Thymus (tissue), 11 donors: ENCODE measurements at regions not wholly inside any gene's neighbourhood (a gene's known extent, or its start where the extent isn't known, plus 50 kb on each side); places are given as distances from the start of the nearest gene placed in this dataset.

Source experiments
- DNase-seq, 9 donors: peaks; one replicate each; pipeline ENCODE4 v3.0.0-alpha.2; 2013; ENCODE audit warnings: low spot score in 9 of 9, low read depth in 6 of 9, missing footprints in 1 of 9
- H3K27ac ChIP-seq, 2 donors: one replicate each; pipeline ENCODE4 v1.5.1; 2013; ENCODE audit warnings: control low read depth in 1 of 2, low read depth in 1 of 2, low read length in 1 of 2, mild to moderate bottlenecking in 1 of 2, moderate library complexity in 1 of 2
- H3K27me3 ChIP-seq, 2 donors: one replicate each; pipeline ENCODE4 v1.5.1; 2013; ENCODE audit warnings: low read length in 1 of 2; ENCODE audit not compliant: control insufficient read depth in 2 of 2, insufficient read depth in 1 of 2
- H3K36me3 ChIP-seq, 2 donors: one replicate each; pipeline ENCODE4 v1.5.1; 2013; ENCODE audit warnings: low read length in 1 of 2, mild to moderate bottlenecking in 1 of 2, moderate library complexity in 1 of 2; ENCODE audit not compliant: control insufficient read depth in 2 of 2, insufficient read depth in 2 of 2
- H3K4me1 ChIP-seq, 2 donors: one replicate each; pipeline ENCODE4 v1.5.1; 2013; ENCODE audit warnings: low read length in 2 of 2; ENCODE audit not compliant: control insufficient read depth in 2 of 2, insufficient read depth in 2 of 2
- H3K4me3 ChIP-seq, 2 donors: one replicate each; pipeline ENCODE4 v1.5.1; 2013; ENCODE audit warnings: low read length in 2 of 2, control low read depth in 1 of 2, mild to moderate bottlenecking in 1 of 2
- H3K9me3 ChIP-seq, 2 donors: one replicate each; pipeline ENCODE4 v1.5.1; 2013; ENCODE audit warnings: low read length in 1 of 2, mild to moderate bottlenecking in 1 of 2; ENCODE audit not compliant: control insufficient read depth in 2 of 2, insufficient read depth in 1 of 2
- WGBS: extraction: QIAGEN DNeasy Blood & Tissue Kit; methylation state at CpG from one replicate; pipeline ENCODE4 v1.1.7; 2013; 5-methylcytosine and 5-hydroxymethylcytosine counted together
- donor health status: healthy.

DNA sequence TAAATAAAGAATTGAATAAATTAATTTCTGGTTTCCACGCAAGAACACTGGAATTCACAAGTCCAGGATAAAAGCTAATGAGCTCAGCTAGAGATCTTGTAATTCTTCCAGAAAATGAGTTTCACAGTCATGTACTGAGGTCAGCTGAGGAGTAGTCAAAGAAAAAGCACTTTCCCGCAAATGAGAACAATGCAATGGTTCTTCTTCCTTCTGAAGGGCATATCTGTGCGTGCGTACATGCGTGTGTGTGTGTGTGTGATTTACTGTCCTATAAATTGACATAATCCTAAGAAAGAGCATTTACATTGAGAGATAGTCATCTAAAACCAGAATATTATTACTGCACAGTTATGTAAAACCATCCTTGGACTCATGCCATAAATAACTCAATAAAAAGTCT, 968.9 kb upstream of the EYS start:
- H3K4me3 ChIP-seq: no peak overlapping the region
- no peaks in the 10 kb centered on the region for H3K27me3 ChIP-seq
- DNase-seq: no peak
- no peaks in the 10 kb centered on the region for H3K9me3 ChIP-seq
- 95% methylated on average over 5 of the region's 5 CpGs for WGBS
- H3K4me1 ChIP-seq: no peaks in the 10 kb centered on the region
- H3K27ac ChIP-seq: no peak overlapping the region
- H3K36me3 ChIP-seq: no peaks in the 10 kb centered on the region

DNA sequence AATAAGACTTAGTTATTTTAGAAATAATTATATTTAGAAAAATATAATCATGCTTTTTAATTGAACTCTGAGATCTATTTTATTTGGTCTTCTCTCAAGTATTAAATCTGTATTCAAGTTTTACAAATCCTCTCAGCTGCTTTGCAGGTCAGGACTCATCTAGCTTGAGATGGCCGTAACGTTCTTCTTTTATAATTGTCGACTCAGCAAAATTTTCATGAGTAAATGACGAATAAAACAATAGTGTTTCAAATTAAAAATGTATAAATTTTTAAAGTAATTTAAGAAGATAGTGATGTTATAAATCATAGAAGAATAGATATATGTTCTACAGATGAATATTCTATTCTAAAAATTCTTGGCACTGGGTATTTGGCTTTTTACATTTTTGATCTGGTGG, 957.1 kb upstream of the EYS start:
- Histone ChIP-seq H3K36me3 (no peaks in the 10 kb centered on the region), H3K27ac (no peak overlapping the region), H3K27me3 (no peaks in the 10 kb centered on the region), H3K4me3 (no peak overlapping the region), H3K4me1 (no peaks in the 10 kb centered on the region), H3K9me3 (no peaks in the 10 kb centered on the region)
- WGBS: 95% methylated on average over 4 of the region's 4 CpGs
- no peak for DNase-seq

DNA sequence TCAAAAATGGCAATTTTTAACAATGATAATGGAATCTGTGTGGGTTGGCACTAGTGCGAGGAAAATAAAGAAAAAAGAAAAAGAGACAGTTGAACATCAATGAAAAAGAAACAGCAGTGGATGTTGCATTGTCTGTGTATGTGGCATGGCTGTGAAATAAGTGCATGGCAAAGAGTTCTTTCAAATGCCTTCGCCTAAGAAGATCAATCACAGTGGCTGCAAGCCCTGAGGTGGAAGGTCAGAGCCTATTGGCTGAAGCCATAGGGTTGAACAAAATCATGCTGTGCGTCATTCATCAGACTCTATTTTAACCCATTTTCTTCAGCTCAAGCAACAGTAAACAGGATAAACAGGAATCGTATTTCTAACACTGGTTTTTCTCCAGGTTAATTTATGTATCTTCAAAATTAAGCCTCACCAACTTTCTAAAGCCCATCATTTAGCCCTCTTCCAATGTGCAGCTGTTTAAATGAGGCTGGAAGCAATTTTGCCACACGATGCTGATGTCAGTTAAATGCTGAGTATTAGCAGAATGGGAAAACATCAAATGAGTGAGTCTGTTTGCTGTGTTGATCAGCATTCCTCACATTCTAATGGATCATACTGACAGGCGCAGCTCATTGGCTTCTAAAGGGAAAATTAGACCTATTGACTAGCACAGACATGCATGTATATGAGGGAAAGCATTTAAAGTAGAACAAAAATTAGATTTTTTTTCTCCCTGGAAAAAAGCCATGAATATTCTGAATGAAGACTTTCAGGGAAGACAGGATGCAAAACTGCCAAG, 955.9 kb upstream of the EYS start:
- Histone ChIP-seq H3K9me3 (no peaks in the 10 kb centered on the region), H3K27me3 (no peaks in the 10 kb centered on the region), H3K4me1 (no peaks in the 10 kb centered on the region), H3K4me3 (no peak overlapping the region), H3K27ac (no peak overlapping the region), H3K36me3 (no peaks in the 10 kb centered on the region)
- WGBS: 84% methylated on average over 6 of the region's 6 CpGs
- no peak for DNase-seq

DNA sequence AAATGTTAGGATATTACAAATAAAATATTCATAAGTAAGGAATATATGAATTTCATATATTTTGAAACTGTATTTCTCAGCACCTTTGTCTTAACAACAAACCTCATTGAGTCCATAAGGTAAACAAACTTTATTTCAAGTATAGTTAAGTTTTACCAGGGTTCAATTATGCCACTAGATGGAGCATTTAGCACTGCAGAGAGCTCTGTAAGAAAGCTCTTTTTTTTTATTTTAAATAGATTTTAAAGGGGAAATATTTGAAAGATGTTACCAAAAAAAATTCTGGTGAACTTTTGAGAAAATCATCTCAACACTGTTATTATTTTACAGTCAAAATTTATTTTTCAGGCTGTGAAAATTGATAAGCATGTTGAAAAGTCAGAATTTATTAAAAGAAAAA, 955.2 kb upstream of the EYS start:
- Histone ChIP-seq H3K4me3 (no peak overlapping the region), H3K36me3 (no peaks in the 10 kb centered on the region), H3K27ac (no peak overlapping the region), H3K27me3 (no peaks in the 10 kb centered on the region), H3K9me3 (no peaks in the 10 kb centered on the region), H3K4me1 (no peaks in the 10 kb centered on the region)
- no peak for DNase-seq

DNA sequence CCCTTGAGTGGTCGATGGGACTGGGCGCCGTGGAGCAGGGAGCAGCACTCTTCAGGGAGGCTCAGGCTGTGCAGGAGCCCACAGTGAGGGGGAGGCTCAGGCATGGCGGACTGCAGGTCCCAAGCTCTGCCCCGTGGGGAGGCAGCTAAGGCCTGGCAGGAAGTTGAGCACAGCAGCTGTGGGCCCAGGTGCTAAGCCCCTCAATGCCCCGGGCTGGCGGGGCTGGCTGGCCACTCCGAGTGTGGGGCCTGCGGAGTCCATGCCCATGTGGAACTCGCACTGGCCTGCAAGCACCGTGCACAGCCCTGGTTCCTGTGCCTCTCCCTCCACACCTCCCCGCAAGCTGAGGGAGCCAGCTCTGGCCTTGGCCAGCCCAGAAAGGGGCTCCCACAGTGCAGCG, 948.4 kb upstream of the EYS start:
- no peaks in the 10 kb centered on the region for H3K27me3 ChIP-seq
- H3K27ac ChIP-seq: no peak overlapping the region
- H3K4me3 ChIP-seq: no peak overlapping the region
- H3K36me3 ChIP-seq: no peaks in the 10 kb centered on the region
- peaks cover 0 to 12% of the 10 kb centered on the region in 2 donors for H3K9me3 ChIP-seq
- 97% methylated on average over 13 of the region's 13 CpGs for WGBS
- DNase-seq: no peak
- no peaks in the 10 kb centered on the region for H3K4me1 ChIP-seq

DNA sequence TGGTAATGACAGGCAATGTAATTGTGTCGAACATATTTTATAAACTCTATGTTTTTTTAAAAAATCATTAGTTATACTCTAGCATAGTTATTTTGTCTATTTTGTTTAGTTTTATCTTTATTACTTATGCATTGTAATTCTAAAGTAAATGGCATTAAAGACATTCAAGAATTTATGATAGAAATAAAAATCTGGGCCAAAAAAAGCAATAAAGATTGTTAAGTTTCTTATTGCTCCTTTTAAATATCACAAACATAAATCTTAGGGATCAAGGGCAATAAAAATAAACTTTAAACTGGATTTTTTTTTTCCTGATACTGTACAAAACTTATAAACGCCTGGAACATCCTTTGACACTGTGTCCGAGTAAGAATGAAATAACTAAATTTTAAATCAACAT, 931.5 kb upstream of the EYS start:
- Histone ChIP-seq H3K4me1 (no peaks in the 10 kb centered on the region), H3K27me3 (no peaks in the 10 kb centered on the region), H3K4me3 (no peak overlapping the region), H3K36me3 (no peaks in the 10 kb centered on the region), H3K9me3 (no peaks in the 10 kb centered on the region), H3K27ac (no peak overlapping the region)
- no peak for DNase-seq
- WGBS: 94% methylated on average over 3 of the region's 3 CpGs

DNA sequence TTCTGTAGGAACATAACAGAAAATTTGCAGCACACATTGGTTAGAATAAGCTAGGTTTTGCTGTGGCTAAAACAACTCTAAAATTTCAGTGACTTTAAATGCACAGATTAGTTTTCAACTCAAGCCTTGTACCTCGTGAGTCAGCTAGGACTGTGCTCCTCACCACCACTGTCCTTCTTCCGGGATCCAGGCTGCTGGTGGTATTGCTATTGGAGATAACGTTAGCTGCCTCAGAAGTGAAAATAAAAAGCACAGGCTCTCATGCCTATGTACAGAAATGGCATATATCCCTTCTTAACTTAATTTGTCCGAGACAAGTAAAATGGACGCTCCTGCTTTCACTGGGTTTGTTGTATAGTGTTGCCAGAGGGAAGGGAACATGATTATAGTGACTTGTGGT, 931.1 kb upstream of the EYS start:
- Histone ChIP-seq H3K27ac (no peak overlapping the region), H3K4me3 (no peak overlapping the region), H3K9me3 (no peaks in the 10 kb centered on the region), H3K4me1 (no peaks in the 10 kb centered on the region), H3K36me3 (no peaks in the 10 kb centered on the region), H3K27me3 (no peaks in the 10 kb centered on the region)
- DNase-seq: no peak
- 89% methylated on average over 5 of the region's 5 CpGs for WGBS

DNA sequence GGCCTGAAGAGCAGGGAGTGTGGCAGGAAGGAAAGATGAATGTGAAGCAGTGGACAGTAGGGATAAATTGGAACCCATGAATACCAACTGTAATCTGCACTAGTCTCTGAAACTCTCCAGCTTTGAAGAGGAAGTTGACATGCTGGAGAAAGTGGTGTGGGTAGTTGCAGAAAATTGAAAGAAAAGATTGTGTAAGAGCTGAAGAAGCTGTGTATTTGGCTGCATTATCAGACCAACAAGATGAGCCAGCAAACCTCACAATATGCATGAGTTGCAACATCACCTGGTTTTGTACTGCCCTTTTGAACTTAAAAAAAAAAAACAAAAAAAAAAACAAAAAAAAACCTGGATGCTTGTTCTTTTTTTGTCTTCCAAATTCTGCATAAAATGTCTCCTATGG, 921.9 kb upstream of the EYS start:
- no peaks in the 10 kb centered on the region for H3K4me1 ChIP-seq
- no peaks in the 10 kb centered on the region for H3K27me3 ChIP-seq
- no peak overlapping the region for H3K4me3 ChIP-seq
- no peak for DNase-seq
- H3K36me3 ChIP-seq: no peaks in the 10 kb centered on the region
- no peak overlapping the region for H3K27ac ChIP-seq
- H3K9me3 ChIP-seq: peaks cover 0 to 4% of the 10 kb centered on the region in 2 donors

DNA sequence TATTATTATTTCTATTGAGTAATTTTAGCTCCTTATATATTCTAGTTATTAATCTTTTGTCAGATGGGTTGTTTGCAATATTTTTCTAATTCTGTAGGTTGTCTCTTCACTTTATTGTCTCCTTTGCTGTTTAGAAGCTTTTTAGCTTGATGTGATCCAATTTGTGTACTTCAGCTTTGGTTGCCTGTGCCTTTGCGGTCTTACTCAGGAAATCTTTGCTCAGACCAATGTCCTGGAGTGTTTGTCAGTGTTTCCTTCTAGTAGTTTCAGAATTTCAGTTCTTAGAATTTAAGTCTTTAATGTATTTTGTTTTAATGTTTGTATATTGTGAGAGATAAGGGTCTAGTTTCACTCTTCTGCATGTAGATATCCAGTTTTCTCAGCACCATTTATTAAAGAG, 916.0 kb upstream of the EYS start:
- Histone ChIP-seq H3K27me3 (no peaks in the 10 kb centered on the region), H3K4me3 (no peak overlapping the region), H3K9me3 (no peaks in the 10 kb centered on the region), H3K36me3 (no peaks in the 10 kb centered on the region), H3K27ac (no peak overlapping the region), H3K4me1 (no peaks in the 10 kb centered on the region)
- WGBS: 79% methylated on average over 1 of the region's 1 CpG
- no peak for DNase-seq

DNA sequence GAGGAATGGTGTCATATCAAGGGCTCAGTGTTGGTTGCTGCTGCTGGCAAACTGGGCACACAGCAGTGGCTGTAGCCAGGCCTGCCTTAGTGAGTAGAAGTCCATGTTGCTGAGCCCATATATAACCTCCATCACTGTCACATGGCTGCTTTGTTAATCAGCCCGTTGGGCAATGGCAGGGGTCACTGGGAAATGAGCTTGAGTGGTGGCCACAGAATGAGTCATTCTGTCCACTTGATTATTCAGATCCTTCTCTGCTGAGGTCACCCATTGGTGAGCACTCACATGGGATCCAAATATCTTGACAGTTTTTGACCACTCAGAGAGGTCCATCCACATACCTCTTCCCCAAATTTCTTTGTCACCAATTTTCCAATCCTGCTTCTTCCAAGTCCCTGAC, 898.9 kb upstream of the EYS start:
- Histone ChIP-seq H3K9me3 (peaks cover 0 to 9% of the 10 kb centered on the region in 2 donors), H3K27me3 (no peaks in the 10 kb centered on the region), H3K36me3 (no peaks in the 10 kb centered on the region), H3K27ac (no peak overlapping the region), H3K4me3 (no peak overlapping the region), H3K4me1 (no peaks in the 10 kb centered on the region)
- no peak for DNase-seq
- WGBS: 84% methylated on average over 1 of the region's 1 CpG
